SK-N-SH (cell line): ENCODE measurements at regions not wholly inside any gene's neighbourhood (a gene's known extent, or its start where the extent isn't known, plus 50 kb on each side); places are given as distances from the start of the nearest gene placed in this dataset.
"Not testable (repeated sequence)": the region's sequence is repeated elsewhere in the genome, so short reads cannot be mapped to it uniquely, and the experiment has no call there.

Experiments used
- CTCF ChIA-PET: fragments of 300-600, 350-600 bp; formaldehyde crosslinking; extraction: SDS; loops from one replicate; lab custom pipeline; 2021; lab: Yijun Ruan, JAX
- POLR2A ChIA-PET: fragments of 350-600 bp; sonication (Branson Sonifier 250); formaldehyde crosslinking; extraction: SDS; loops from one replicate; lab custom pipeline; 2020; ENCODE audit warnings: antibody characterized with exemption, inconsistent platforms; lab: Yijun Ruan, JAX
- DNase-seq: peaks from one replicate; pipeline ENCODE4 v3.0.0; 2012
- H2AFZ ChIP-seq: fragments of 200-600 bp; sonication (generic); 2 replicates; pipeline ENCODE4 v1.8.1; 2016; ENCODE audit warnings: antibody characterized with exemption, mild to moderate bottlenecking, low read depth
- H3F3A ChIP-seq: fragments of 200-600 bp; sonication (generic); replicated peaks from 2 replicates; pipeline ENCODE3; 2016; ENCODE audit warnings: antibody characterized with exemption, mild to moderate bottlenecking; ENCODE audit not compliant: insufficient read depth
- H3K27ac ChIP-seq, 2 experiments: fragments of 200-500 bp in 1 of 2; fragments of 200-600 bp in 1 of 2; sonication (Bioruptor generic) in 1 of 2; sonication (generic), shearing (Covaris generic) in 1 of 2; 2 replicates each; pipeline versions ENCODE4 v1.5.1 to v1.6.1; 2014 to 2016; ENCODE audit warnings: low read depth in 2 of 2, inconsistent platforms in 1 of 2, low read length in 1 of 2, mild to moderate bottlenecking in 1 of 2, mixed read lengths in 1 of 2
- H3K27me3 ChIP-seq: fragments of 200-600 bp; sonication (generic), shearing (Covaris generic); 2 replicates; pipeline ENCODE4 v1.6.1; 2016; ENCODE audit warnings: mixed run types; ENCODE audit not compliant: insufficient read depth
- H3K36me3 ChIP-seq, 2 experiments: fragments of 200-500 bp in 1 of 2; fragments of 200-600 bp in 1 of 2; sonication (Bioruptor generic) in 1 of 2; sonication (generic) in 1 of 2; replicated peaks in 1 of 2; 2 replicates each; pipeline versions ENCODE3 to v1.5.1; 2014 to 2016; ENCODE audit warnings: low read length in 1 of 2, mild to moderate bottlenecking in 1 of 2; ENCODE audit not compliant: insufficient read depth in 2 of 2, control insufficient read depth in 1 of 2
- H3K4me1 ChIP-seq, 2 experiments: fragments of 200-500 bp in 1 of 2; fragments of 200-600 bp in 1 of 2; sonication (Bioruptor generic) in 1 of 2; sonication (generic), shearing (Covaris generic) in 1 of 2; 2 replicates each; pipeline versions ENCODE4 v1.5.1 to v1.6.1; 2014 to 2016; ENCODE audit warnings: low read depth in 1 of 2, low read length in 1 of 2, mixed run types in 1 of 2; ENCODE audit not compliant: insufficient read depth in 2 of 2, control insufficient read depth in 1 of 2
- H3K4me2 ChIP-seq: fragments of 200-600 bp; sonication (generic), shearing (Covaris generic); 2 replicates; pipeline ENCODE4 v1.6.1; 2017; ENCODE audit warnings: mixed run types
- H3K4me3 ChIP-seq, 2 experiments: fragments of 200-500 bp in 1 of 2; fragments of 200-600 bp in 1 of 2; sonication (Bioruptor generic) in 1 of 2; sonication (generic), shearing (Covaris generic) in 1 of 2; 2 replicates each; pipeline versions ENCODE4 v1.5.1 to v1.8.1; 2014 to 2016; ENCODE audit warnings: low read depth in 2 of 2, inconsistent platforms in 1 of 2, low read length in 1 of 2, mild to moderate bottlenecking in 1 of 2, mixed read lengths in 1 of 2, moderate library complexity in 1 of 2
- H3K79me2 ChIP-seq: fragments of 200-600 bp; sonication (generic); 2 replicates; pipeline ENCODE4 v1.8.1; 2017; ENCODE audit warnings: mild to moderate bottlenecking; ENCODE audit not compliant: insufficient read depth
- H3K9ac ChIP-seq: fragments of 200-600 bp; sonication (generic); 2 replicates; pipeline ENCODE4 v1.6.1; 2017; ENCODE audit warnings: mixed run types
- H3K9me2 ChIP-seq: fragments of 200-600 bp; sonication (generic); 2 replicates; pipeline ENCODE4 v1.6.1; 2017; ENCODE audit warnings: mixed run types
- H3K9me3 ChIP-seq: fragments of 200-600 bp; sonication (generic); 2 replicates; pipeline ENCODE4 v1.6.1; 2017; ENCODE audit warnings: mixed run types, mild to moderate bottlenecking, moderate library complexity
- H4K20me1 ChIP-seq: fragments of 200-600 bp; sonication (generic); 2 replicates; pipeline ENCODE4 v1.6.1; 2017; ENCODE audit warnings: mild to moderate bottlenecking, mixed run types; ENCODE audit not compliant: insufficient read depth
- CHD2 ChIP-seq: fragments of 150-350 bp; IDR thresholded peaks from 2 replicates; pipeline ENCODE4 v1.6.1; 2018; ENCODE audit warnings: low read length; ENCODE audit not compliant: partially characterized antibody
- GATA2 ChIP-seq: sonication (generic); formaldehyde crosslinking; IDR thresholded peaks from 2 replicates; pipeline ENCODE4 v1.5.0; 2020; ENCODE audit warnings: mild to moderate bottlenecking, missing genetic modification reagents
- MXI1 ChIP-seq: IDR thresholded peaks from 2 replicates; pipeline ENCODE4 v1.6.1; 2012; ENCODE audit warnings: mild to moderate bottlenecking, low read depth, low read length, improper control_type of control experiment
- NFIC ChIP-seq: IDR thresholded peaks from 2 replicates; pipeline ENCODE4 v1.4.0; 2012; ENCODE audit warnings: borderline replicate concordance
- ZBTB33 ChIP-seq: IDR thresholded peaks from 2 replicates; pipeline ENCODE4 v1.4.0; 2012; ENCODE audit warnings: low read depth, borderline replicate concordance
- WGBS: methylation state at CpG from one replicate; pipeline ENCODE4 v1.1.6; 2017; ENCODE audit warnings: low lambda C conversion rate; 5-methylcytosine and 5-hydroxymethylcytosine counted together
- TF ChIP-seq, protein P1 (sequence below): fragments of 150-350 bp; IDR thresholded peaks from 2 replicates; pipeline ENCODE4 v1.6.1; 2016; ENCODE audit warnings: mild to moderate bottlenecking, low read depth, low read length

DNA sequence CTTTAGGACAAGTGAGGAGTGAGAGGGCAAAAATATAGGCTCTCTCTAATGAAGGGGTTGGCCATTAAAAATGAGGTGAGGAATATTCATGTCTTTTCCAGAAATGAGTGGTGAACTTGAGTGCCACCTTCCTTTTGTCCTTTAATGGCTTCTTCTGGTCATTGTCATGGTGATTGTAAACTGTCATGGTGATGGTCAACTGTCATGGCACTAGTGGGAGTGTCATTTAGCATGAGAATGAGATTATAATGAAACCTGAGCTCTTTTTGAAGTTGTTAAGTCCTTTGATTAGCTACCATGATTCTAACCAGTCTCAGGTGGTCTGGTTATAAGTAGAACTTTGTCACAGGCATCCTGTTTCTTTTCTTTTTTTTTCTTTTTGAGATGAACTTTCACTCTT, 524.4 kb downstream of the NEBL start:
- Histone ChIP-seq H3K4me1 (no peaks in the 10 kb centered on the region), H3K4me2 (no peak overlapping the region), H3K4me3 (no peak overlapping the region), H2AFZ (no peak overlapping the region), H3K9me2 (no peaks in the 10 kb centered on the region), H3F3A (no peaks in the 10 kb centered on the region), H3K27me3 (no peaks in the 10 kb centered on the region), H4K20me1 (no peaks in the 10 kb centered on the region), H3K27ac (no peak overlapping the region), H3K36me3 (no peaks in the 10 kb centered on the region), H3K9ac (no peak overlapping the region), H3K9me3 (0 out of 2 replicates have a peak, but pooled peaks cover 8% of the 10 kb centered on the region), H3K79me2 (no peaks in the 10 kb centered on the region)
- no peak for TF ChIP-seq MXI1
- TF ChIP-seq NFIC = no peak
- TF ChIP-seq ZBTB33 = no peak
- POLR2A ChIA-PET = interaction anchor here (0.7 kb wide), 1 partner anchor 170 kb away, joined by 4 read pairs; no protein-coding TSS in a partner anchor
- CTCF ChIA-PET = no interaction called here
- no peak for DNase-seq

DNA sequence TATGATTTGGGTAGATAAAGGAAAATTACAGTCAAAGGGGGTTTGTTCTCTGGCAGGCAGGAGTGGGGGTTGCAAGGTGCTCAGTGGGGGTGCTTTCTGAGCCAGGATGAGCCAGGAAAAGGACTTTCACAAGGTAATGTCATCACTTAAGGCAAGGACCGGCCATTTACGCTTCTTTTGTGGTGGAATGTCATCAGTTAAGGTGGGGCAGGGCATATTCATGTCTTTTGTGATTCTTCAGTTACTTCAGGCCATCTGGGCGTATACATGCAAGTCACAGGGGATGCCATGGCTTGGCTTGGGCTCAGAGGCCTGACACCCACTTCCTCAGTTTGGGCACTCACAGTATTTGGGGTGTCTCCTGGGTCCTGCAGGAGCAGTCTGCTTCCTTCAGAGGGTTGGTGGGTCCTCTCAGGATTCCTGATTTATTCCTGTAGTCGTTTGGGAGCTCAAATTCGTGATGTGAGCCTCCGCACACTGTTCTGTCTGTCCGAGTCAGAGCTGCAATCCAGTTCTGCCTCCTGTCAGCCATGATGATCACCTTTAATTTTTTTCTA, 526.1 kb downstream of the NEBL start:
- POLR2A ChIA-PET, CTCF ChIA-PET, H3K79me2 ChIP-seq, H3K9me2 ChIP-seq, H3K9ac ChIP-seq, H3K36me3 ChIP-seq, H3K27ac ChIP-seq, H3K4me2 ChIP-seq, H2AFZ ChIP-seq, H3K4me1 ChIP-seq, H4K20me1 ChIP-seq, DNase-seq, H3F3A ChIP-seq, H3K9me3 ChIP-seq, H3K27me3 ChIP-seq, H3K4me3 ChIP-seq: not testable (repeated sequence)
- WGBS = 33% methylated on average over 7 of the region's 7 CpGs

GRCh38 chr10:20369863-20370736, 527.0 kb downstream of the NEBL start:
- no peak for DNase-seq
- 72% methylated on average over 9 of the region's 9 CpGs for WGBS
- Histone ChIP-seq H4K20me1 (no peaks in the 10 kb centered on the region), H3K9me2 (no peaks in the 10 kb centered on the region), H3K4me1 (no peaks in the 10 kb centered on the region), H3K27me3 (no peaks in the 10 kb centered on the region), H3K79me2 (no peaks in the 10 kb centered on the region), H3K4me3 (no peak overlapping the region), H3K9ac (no peak overlapping the region), H3K27ac (no peak overlapping the region), H3F3A (no peaks in the 10 kb centered on the region), H3K36me3 (no peaks in the 10 kb centered on the region), H2AFZ (no peak overlapping the region), H3K9me3 (0 out of 2 replicates have a peak, but pooled peaks cover 4% of the 10 kb centered on the region), H3K4me2 (no peak overlapping the region)
- POLR2A ChIA-PET = no interaction called here
- CTCF ChIA-PET = no interaction called here
- TF ChIP-seq CHD2 (no peak), GATA2 (CRISPR knock-in tag) (no peak)
- TF ChIP-seq, protein P1, sequence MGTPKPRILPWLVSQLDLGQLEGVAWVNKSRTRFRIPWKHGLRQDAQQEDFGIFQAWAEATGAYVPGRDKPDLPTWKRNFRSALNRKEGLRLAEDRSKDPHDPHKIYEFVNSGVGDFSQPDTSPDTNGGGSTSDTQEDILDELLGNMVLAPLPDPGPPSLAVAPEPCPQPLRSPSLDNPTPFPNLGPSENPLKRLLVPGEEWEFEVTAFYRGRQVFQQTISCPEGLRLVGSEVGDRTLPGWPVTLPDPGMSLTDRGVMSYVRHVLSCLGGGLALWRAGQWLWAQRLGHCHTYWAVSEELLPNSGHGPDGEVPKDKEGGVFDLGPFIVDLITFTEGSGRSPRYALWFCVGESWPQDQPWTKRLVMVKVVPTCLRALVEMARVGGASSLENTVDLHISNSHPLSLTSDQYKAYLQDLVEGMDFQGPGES = no peak
- TF ChIP-seq, all 33 proteins: peak for 0
